GM12878 (cell line): ENCODE measurements at regions not wholly inside any gene's neighbourhood (a gene's known extent, or its start where the extent isn't known, plus 50 kb on each side); places are given as distances from the start of the nearest gene placed in this dataset.

ENCODE experiments used
- ATAC-seq: fragments of 200-7000 bp; cut with Tn5 transposase; 3 replicates; pipeline ENCODE4 v1.9.1; 2020; ENCODE audit warnings: mild to moderate bottlenecking, moderate library complexity
- BruUV-seq: library from RNA; stranded (reverse); fragments of 400-500 nt; replicated peaks from 2 replicates; lab custom pipeline; 2021; lab: Mats Ljungman, UMichigan
- CTCF ChIA-PET: fragments of 300-600 bp; sonication (Branson Sonifier 250); formaldehyde crosslinking; extraction: SDS; loops from one replicate; lab custom pipeline; 2021; ENCODE audit warnings: inconsistent platforms; lab: Yijun Ruan, JAX
- POLR2A ChIA-PET: fragments of 350-600 bp; formaldehyde crosslinking; extraction: SDS; loops from one replicate; lab custom pipeline; 2021; ENCODE audit warnings: inconsistent platforms; lab: Charles Lee
- RAD21 ChIA-PET: fragments of 300-600 bp; sonication (Branson Sonifier 250); formaldehyde crosslinking; loops from one replicate; lab custom pipeline; 2023; ENCODE audit warnings: antibody characterized with exemption; ENCODE audit not compliant: unreplicated experiment; lab: Charles Lee
- SMC1A ChIA-PET: fragments of 300-600 bp; sonication (Branson Sonifier 250); formaldehyde crosslinking; loops from one replicate; lab custom pipeline; 2023; ENCODE audit not compliant: unreplicated experiment, uncharacterized antibody; lab: Charles Lee
- DNase-seq: peaks from one replicate; pipeline ENCODE4 v3.0.0-alpha.2; 2011; ENCODE audit warnings: low read depth, low spot score
- FAIRE-seq: peaks from 3 replicates; lab custom pipeline; 2011; peaks lifted over from hg19 to GRCh38; lab: Jason Lieb, UNC
- H2AFZ ChIP-seq: 2 replicates; pipeline ENCODE4 v1.6.0; 2011; ENCODE audit warnings: low read depth, low read length, control low read depth; ENCODE audit not compliant: control insufficient read depth
- H3K27ac ChIP-seq: 2 replicates; pipeline ENCODE4 v1.5.1; 2011; ENCODE audit warnings: control low read depth; ENCODE audit not compliant: control insufficient read depth, insufficient read depth
- H3K27me3 ChIP-seq, 2 experiments: replicated peaks in 1 of 2; 2 replicates each; pipeline versions ENCODE4 v1.6.0 to v1.6.1; 2011; ENCODE audit warnings: low read length in 1 of 2; ENCODE audit not compliant: control insufficient read depth in 2 of 2, insufficient read depth in 2 of 2
- H3K36me3 ChIP-seq, 2 experiments: 2 replicates each; pipeline ENCODE4 v1.5.1; 2011; ENCODE audit warnings: low read length in 1 of 2; ENCODE audit not compliant: control insufficient read depth in 2 of 2, insufficient read depth in 2 of 2
- H3K4me1 ChIP-seq: 2 replicates; pipeline ENCODE4 v1.6.1; 2011; ENCODE audit warnings: mild to moderate bottlenecking, low read length, moderate library complexity, mixed read lengths; ENCODE audit not compliant: control insufficient read depth, insufficient read depth
- H3K4me2 ChIP-seq: 2 replicates; pipeline ENCODE4 v1.6.0; 2011; ENCODE audit warnings: control low read depth; ENCODE audit not compliant: control insufficient read depth, insufficient read depth
- H3K4me3 ChIP-seq: fragments of 200-600 bp; sonication (generic); 2 replicates; pipeline ENCODE4 v1.5.1; 2016
- H3K79me2 ChIP-seq: 2 replicates; pipeline ENCODE4 v1.6.0; 2011; ENCODE audit warnings: low read length; ENCODE audit not compliant: control insufficient read depth, insufficient read depth
- H3K9ac ChIP-seq: 2 replicates; pipeline ENCODE4 v1.8.0; 2011; ENCODE audit warnings: low read length, control low read depth, mixed read lengths; ENCODE audit not compliant: control insufficient read depth, insufficient read depth
- H3K9me3 ChIP-seq: replicated peaks from 3 replicates; pipeline ENCODE4 v1.5.1; 2011; ENCODE audit warnings: mild to moderate bottlenecking, low read length; ENCODE audit not compliant: control insufficient read depth, insufficient read depth
- H4K20me1 ChIP-seq: 2 replicates; pipeline ENCODE4 v1.6.0; 2011; ENCODE audit not compliant: control insufficient read depth, insufficient read depth
- BMI1 ChIP-seq: fragments of 450-650 bp; IDR thresholded peaks from 2 replicates; pipeline ENCODE4 v1.6.1; 2016; ENCODE audit warnings: mild to moderate bottlenecking, moderate library complexity, borderline replicate concordance
- CREB1 ChIP-seq: IDR thresholded peaks from 2 replicates; pipeline ENCODE4 v1.6.1; 2012; ENCODE audit warnings: low read depth, mild to moderate bottlenecking, inconsistent platforms
- CUX1 ChIP-seq: IDR thresholded peaks from 2 replicates; pipeline ENCODE4 v1.6.1; 2012; ENCODE audit warnings: improper control_type of control experiment, low read depth, low read length; ENCODE audit not compliant: insufficient replicate concordance
- JUNB ChIP-seq: IDR thresholded peaks from 2 replicates; pipeline ENCODE4 v1.6.1; 2016; ENCODE audit warnings: antibody characterized with exemption, mild to moderate bottlenecking
- MEF2A ChIP-seq: IDR thresholded peaks from 2 replicates; pipeline ENCODE4 v1.6.1; 2011; ENCODE audit warnings: low read depth, mild to moderate bottlenecking, low read length, moderate library complexity; ENCODE audit not compliant: insufficient read depth
- NFYB ChIP-seq: IDR thresholded peaks from 2 replicates; pipeline ENCODE4 v1.6.1; 2011; ENCODE audit warnings: low read depth, mild to moderate bottlenecking, low read length, improper control_type of control experiment, moderate library complexity; ENCODE audit not compliant: insufficient read depth
- POU2F2 ChIP-seq: IDR thresholded peaks from 3 replicates; pipeline ENCODE4 v1.6.1; 2011; ENCODE audit warnings: low read depth, mild to moderate bottlenecking, low read length, borderline replicate concordance
- RAD51 ChIP-seq: fragments of 450-650 bp; IDR thresholded peaks from 2 replicates; pipeline ENCODE4 v1.6.1; 2016; ENCODE audit warnings: moderate library complexity, mild to moderate bottlenecking, inconsistent platforms
- SIN3A ChIP-seq: IDR thresholded peaks from 2 replicates; pipeline ENCODE4 v1.6.1; 2012; ENCODE audit warnings: low read depth, low read length, improper control_type of control experiment
- SUZ12 ChIP-seq: fragments of 200-600 bp; sonication (generic); IDR thresholded peaks from one replicate; pipeline ENCODE4 v1.6.1; 2018; ENCODE audit warnings: antibody characterized with exemption, mild to moderate bottlenecking; ENCODE audit not compliant: unreplicated experiment
- ZBTB40 ChIP-seq: fragments of 450-650 bp; IDR thresholded peaks from 2 replicates; pipeline ENCODE4 v1.6.1; 2016; ENCODE audit warnings: mild to moderate bottlenecking, moderate library complexity, borderline replicate concordance
- ZZZ3 ChIP-seq: IDR thresholded peaks from 2 replicates; pipeline ENCODE4 v1.6.1; 2011; ENCODE audit warnings: low read depth; ENCODE audit not compliant: control insufficient read depth, insufficient read length
- WGBS: methylation state at CpG from one replicate; pipeline ENCODE4 v1.1.6; 2016; ENCODE audit warnings: low lambda C conversion rate; ENCODE audit not compliant: insufficient replicate concordance, insufficient coverage; ENCODE audit errors: missing lambda C conversion rate; 5-methylcytosine and 5-hydroxymethylcytosine counted together
- in situ Hi-C: fragments of 300-500 bp; cut with MboI; formaldehyde crosslinking; loops from 9 replicates; pipeline ENCODE4 v1.14.3; 2018; ENCODE audit warnings: mixed read lengths
- intact Hi-C: fragments of 100-400 bp; cut with micrococcal nuclease; formaldehyde crosslinking; loops from one replicate; pipeline ENCODE4 v1.14.2; 2022; ENCODE audit not compliant: unreplicated experiment

GRCh38 chr10:31190488-31190887 is 128.5 kb upstream of the ZEB1 start:
- no peaks in the 10 kb centered on the region for H3K4me1 ChIP-seq
- DNase-seq (no peak), ATAC-seq (no peak), FAIRE-seq (no peak)
- RAD21 ChIA-PET: no interaction called here
- no peak overlapping the region for H3K4me3 ChIP-seq
- H3K36me3 ChIP-seq: no peaks in the 10 kb centered on the region
- SMC1A ChIA-PET: interaction anchor here (1.4 kb wide), 1 partner anchor 13 kb away, joined by 3 read pairs; no protein-coding TSS in a partner anchor
- no peak overlapping the region for H3K27ac ChIP-seq
- no peaks in the 10 kb centered on the region for H4K20me1 ChIP-seq
- no peaks in the 10 kb centered on the region for H3K9me3 ChIP-seq
- no peak overlapping the region for H2AFZ ChIP-seq
- H3K9ac ChIP-seq: no peak overlapping the region
- no peak overlapping the region for H3K4me2 ChIP-seq
- in situ Hi-C loops: no loop called here
- no peaks in the 10 kb centered on the region for H3K27me3 ChIP-seq
- BruUV-seq: no TSS peak
- POLR2A ChIA-PET: no interaction called here
- H3K79me2 ChIP-seq: no peaks in the 10 kb centered on the region
- TF ChIP-seq MEF2A (no peak), SIN3A (no peak), CUX1 (no peak), RAD51 (no peak), BMI1 (no peak), JUNB (no peak), ZZZ3 (no peak), NFYB (no peak), ZBTB40 (no peak), POU2F2 (no peak), SUZ12 (no peak), CREB1 (no peak)
- intact Hi-C loops: loop anchor here (10.0 kb wide), 1 partner anchor 64 kb away; no protein-coding TSS in a partner anchor
- CTCF ChIA-PET: no interaction called here
- WGBS: 40% methylated on average over 2 of the region's 2 CpGs
